HG02981 (cell line): ENCODE measurements at regions not wholly inside any gene's neighbourhood (a gene's known extent, or its start where the extent isn't known, plus 50 kb on each side); places are given as distances from the start of the nearest gene placed in this dataset.
A peak's percentile ranks its signal among the peaks of the same experiment; 100 is the strongest.
"Not testable (repeated sequence)": the region's sequence is repeated elsewhere in the genome, so short reads cannot be mapped to it uniquely, and the experiment has no call there.

Experiments
- ATAC-seq: cut with Tn5 transposase; IDR thresholded peaks from one replicate; pipeline ENCODE4 v1.9.1; 2021; ENCODE audit warnings: mild to moderate bottlenecking, moderate library complexity; ENCODE audit not compliant: unreplicated experiment

- no peak for ATAC-seq
Observed at GRCh38 chr6:114844359-114844758, 501.5 kb upstream of the HS3ST5 start.

GRCh38 chr6:114839019-114839418 lies 496.2 kb upstream of the HS3ST5 start:
- no peak for ATAC-seq

- ATAC-seq: no peak
Observed at GRCh38 chr6:114833211-114833610, 490.4 kb upstream of the HS3ST5 start.

GRCh38 chr6:114830515-114830914 lies 487.7 kb upstream of the HS3ST5 start:
- no peak for ATAC-seq

GRCh38 chr6:114827135-114827534 lies 484.3 kb upstream of the HS3ST5 start:
- no peak for ATAC-seq

GRCh38 chr6:114824409-114824808 lies 481.6 kb upstream of the HS3ST5 start:
- ATAC-seq: no peak

GRCh38 chr6:114816678-114817077 lies 473.9 kb upstream of the HS3ST5 start:
- no peak for ATAC-seq

GRCh38 chr6:114810468-114810867 lies 467.6 kb upstream of the HS3ST5 start:
- no peak for ATAC-seq

- ATAC-seq: not testable (repeated sequence)
Observed at GRCh38 chr6:114805426-114805825, 462.6 kb upstream of the HS3ST5 start.

GRCh38 chr6:114796576-114796975 lies 453.8 kb upstream of the HS3ST5 start:
- ATAC-seq: no peak

- no peak for ATAC-seq
Observed at GRCh38 chr6:114793428-114793827, 450.6 kb upstream of the HS3ST5 start.

GRCh38 chr6:114785235-114786127 lies 442.7 kb upstream of the HS3ST5 start:
- no peak for ATAC-seq

- ATAC-seq: no peak
Observed at GRCh38 chr6:114783783-114784182, 441.0 kb upstream of the HS3ST5 start.

GRCh38 chr6:114783083-114783482 lies 440.3 kb upstream of the HS3ST5 start:
- ATAC-seq: no peak

GRCh38 chr6:114764866-114765265 lies 422.0 kb upstream of the HS3ST5 start:
- no peak for ATAC-seq

- no peak for ATAC-seq
Observed at GRCh38 chr6:114762145-114762544, 419.3 kb upstream of the HS3ST5 start.

- peak; percentile 57 for ATAC-seq
Observed at GRCh38 chr6:114747995-114748625, 405.3 kb upstream of the HS3ST5 start.

GRCh38 chr6:114740547-114740946 lies 397.7 kb upstream of the HS3ST5 start:
- ATAC-seq: no peak

- ATAC-seq: no peak
Observed at GRCh38 chr6:114739656-114740055, 396.8 kb upstream of the HS3ST5 start.

- ATAC-seq: no peak
Observed at GRCh38 chr6:114735025-114735735, 392.4 kb upstream of the HS3ST5 start.

- ATAC-seq: no peak
Observed at GRCh38 chr6:114733596-114733995, 390.8 kb upstream of the HS3ST5 start.
